Spleen (tissue), 7 donors: ENCODE measurements at regions not wholly inside any gene's neighbourhood (a gene's known extent, or its start where the extent isn't known, plus 50 kb on each side); places are given as distances from the start of the nearest gene placed in this dataset.

Source experiments
- POLR2A ChIP-seq, 3 donors: fragments of 450-650 bp; IDR thresholded peaks; one replicate each; pipeline ENCODE4 v1.5.1; 2017; ENCODE audit warnings: antibody characterized with exemption in 3 of 3, mild to moderate bottlenecking in 1 of 3
- TF ChIP-seq, protein P1 (sequence below), 11 experiments: fragments of 200-600 bp in 7 of 11; fragments of 450-650 bp in 4 of 11; sonication (generic) in 4 of 11; IDR thresholded peaks in 8 of 11; conservative IDR thresholded peaks in 3 of 11; 1 replicate in 7 of 11; 2 replicates in 4 of 11; pipeline versions ENCODE4 v1.4.0 to v1.8.0; 2016 to 2021; ENCODE audit warnings: antibody characterized with exemption in 11 of 11, inconsistent platforms in 4 of 11, mild to moderate bottlenecking in 1 of 11
- donor health status: DM: no; HTN: no; CAD: no; lungs with moderate emphysema.
- donor health status: DM: no; HTN: no; CAD: no.
- donor health status: DM: no; HTN: no; CAD: no.

DNA sequence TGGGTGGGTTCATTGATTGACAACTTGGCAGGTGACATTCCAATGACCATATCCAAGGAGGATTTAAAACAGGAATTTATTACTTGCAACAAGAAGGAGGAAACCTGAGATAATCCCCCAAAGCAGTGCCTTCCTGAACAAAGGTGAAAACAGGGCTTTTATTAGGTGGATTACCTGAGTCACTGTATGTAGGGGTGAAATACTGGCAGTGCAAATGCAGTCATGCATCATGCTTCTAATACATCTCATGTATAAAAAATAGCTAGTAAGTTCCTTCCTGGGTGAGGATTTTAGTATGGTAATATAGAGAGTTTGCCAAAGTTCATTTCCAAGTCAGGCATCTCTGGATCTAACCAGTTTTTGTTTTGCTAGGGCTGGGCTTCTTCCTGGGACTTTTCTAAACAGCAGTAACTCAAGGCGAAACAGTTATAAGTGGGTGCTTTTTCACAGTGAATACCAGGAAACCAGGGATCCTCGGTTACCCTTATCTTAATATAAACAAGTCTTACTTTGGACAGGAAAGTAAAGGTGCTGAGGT, 583.4 kb upstream of the LRRTM1 start:
- TF ChIP-seq, protein P1, sequence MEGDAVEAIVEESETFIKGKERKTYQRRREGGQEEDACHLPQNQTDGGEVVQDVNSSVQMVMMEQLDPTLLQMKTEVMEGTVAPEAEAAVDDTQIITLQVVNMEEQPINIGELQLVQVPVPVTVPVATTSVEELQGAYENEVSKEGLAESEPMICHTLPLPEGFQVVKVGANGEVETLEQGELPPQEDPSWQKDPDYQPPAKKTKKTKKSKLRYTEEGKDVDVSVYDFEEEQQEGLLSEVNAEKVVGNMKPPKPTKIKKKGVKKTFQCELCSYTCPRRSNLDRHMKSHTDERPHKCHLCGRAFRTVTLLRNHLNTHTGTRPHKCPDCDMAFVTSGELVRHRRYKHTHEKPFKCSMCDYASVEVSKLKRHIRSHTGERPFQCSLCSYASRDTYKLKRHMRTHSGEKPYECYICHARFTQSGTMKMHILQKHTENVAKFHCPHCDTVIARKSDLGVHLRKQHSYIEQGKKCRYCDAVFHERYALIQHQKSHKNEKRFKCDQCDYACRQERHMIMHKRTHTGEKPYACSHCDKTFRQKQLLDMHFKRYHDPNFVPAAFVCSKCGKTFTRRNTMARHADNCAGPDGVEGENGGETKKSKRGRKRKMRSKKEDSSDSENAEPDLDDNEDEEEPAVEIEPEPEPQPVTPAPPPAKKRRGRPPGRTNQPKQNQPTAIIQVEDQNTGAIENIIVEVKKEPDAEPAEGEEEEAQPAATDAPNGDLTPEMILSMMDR (IDR thresholded peaks at IDR 0.05 in 8 of 11, conservative IDR thresholded peaks at IDR 0.05 in 3 of 11): no peak
- TF ChIP-seq POLR2A (IDR thresholded peaks at IDR 0.05): no peak
